IMR-90 (cell line): ENCODE measurements at regions not wholly inside any gene's neighbourhood (a gene's known extent, or its start where the extent isn't known, plus 50 kb on each side); places are given as distances from the start of the nearest gene placed in this dataset.

Experiments
- ATAC-seq: fragments of 200-7000 bp; cut with Tn5 transposase; 2 replicates; pipeline ENCODE4 v1.9.1; 2020; ENCODE audit warnings: low read depth, mild to moderate bottlenecking, moderate library complexity
- BruUV-seq: library from RNA; stranded (reverse); fragments of 400-500 nt; replicated peaks from 2 replicates; lab custom pipeline; 2021; lab: Mats Ljungman, UMichigan
- CTCF ChIA-PET: fragments of 300-600 bp; formaldehyde crosslinking; extraction: SDS; loops from one replicate; lab custom pipeline; 2021; ENCODE audit warnings: antibody characterized with exemption; lab: Yijun Ruan, JAX
- POLR2A ChIA-PET: fragments of 300-600 bp; sonication (Branson Sonifier 250); formaldehyde crosslinking; loops from one replicate; lab custom pipeline; 2022; ENCODE audit warnings: antibody characterized with exemption; ENCODE audit not compliant: unreplicated experiment; lab: Charles Lee
- DNase-seq: peaks from one replicate; pipeline ENCODE4 v3.0.0; 2013
- H2AFZ ChIP-seq: replicated peaks from 2 replicates; pipeline ENCODE3; 2013; ENCODE audit warnings: low read length, mild to moderate bottlenecking; ENCODE audit not compliant: poor library complexity
- H2AK5ac ChIP-seq: 2 replicates; pipeline ENCODE4 v1.6.1; 2013; ENCODE audit warnings: low read depth, low read length, inconsistent platforms
- H2AK9ac ChIP-seq: replicated peaks from 2 replicates; pipeline ENCODE3; 2013; ENCODE audit warnings: mild to moderate bottlenecking, low read depth, low read length, moderate library complexity; ENCODE audit not compliant: poor library complexity
- H2BK120ac ChIP-seq: 2 replicates; pipeline ENCODE4 v1.6.1; 2013; ENCODE audit warnings: low read depth, low read length, inconsistent platforms
- H2BK15ac ChIP-seq: 3 replicates; pipeline ENCODE4 v1.6.1; 2013; ENCODE audit warnings: low read depth, low read length, inconsistent platforms
- H2BK20ac ChIP-seq: 2 replicates; pipeline ENCODE4 v1.6.1; 2013; ENCODE audit warnings: low read depth, mild to moderate bottlenecking, inconsistent platforms, low read length, moderate library complexity
- H2BK5ac ChIP-seq: 2 replicates; pipeline ENCODE4 v1.6.1; 2013; ENCODE audit warnings: mild to moderate bottlenecking, low read depth, low read length, inconsistent platforms; ENCODE audit not compliant: poor library complexity, severe bottlenecking
- H3K14ac ChIP-seq: replicated peaks from 2 replicates; pipeline ENCODE4 v1.6.1; 2013; ENCODE audit warnings: low read depth, low read length, inconsistent platforms
- H3K18ac ChIP-seq: 2 replicates; pipeline ENCODE4 v1.6.1; 2013; ENCODE audit warnings: low read depth, low read length, control low read depth
- H3K23ac ChIP-seq: 2 replicates; pipeline ENCODE4 v1.6.1; 2013; ENCODE audit warnings: low read depth, low read length, inconsistent platforms
- H3K27ac ChIP-seq: 2 replicates; pipeline ENCODE4 v1.5.1; 2013; ENCODE audit warnings: mild to moderate bottlenecking, control low read depth, low read length; ENCODE audit not compliant: insufficient read depth
- H3K27me3 ChIP-seq: 2 replicates; pipeline ENCODE4 v1.6.1; 2013; ENCODE audit warnings: low read length; ENCODE audit not compliant: control insufficient read depth, insufficient read depth
- H3K36me3 ChIP-seq: 2 replicates; pipeline ENCODE4 v1.6.1; 2013; ENCODE audit warnings: low read length, mixed read lengths; ENCODE audit not compliant: control insufficient read depth, insufficient read depth
- H3K4ac ChIP-seq: 2 replicates; pipeline ENCODE4 v1.6.1; 2013; ENCODE audit warnings: low read depth, low read length, inconsistent platforms
- H3K4me1 ChIP-seq: 2 replicates; pipeline ENCODE4 v1.6.1; 2013; ENCODE audit warnings: low read length, mixed read lengths; ENCODE audit not compliant: control insufficient read depth, insufficient read depth
- H3K4me2 ChIP-seq: 2 replicates; pipeline ENCODE4 v1.6.1; 2013; ENCODE audit warnings: low read depth, mild to moderate bottlenecking, control low read depth, low read length, moderate library complexity
- H3K4me3 ChIP-seq: 2 replicates; pipeline ENCODE4 v1.5.1; 2013; ENCODE audit warnings: low read depth, mild to moderate bottlenecking, control low read depth, low read length, moderate library complexity; ENCODE audit not compliant: insufficient read depth
- H3K56ac ChIP-seq: 2 replicates; pipeline ENCODE4 v1.6.1; 2013; ENCODE audit warnings: low read length, inconsistent platforms; ENCODE audit not compliant: insufficient read depth; ENCODE audit errors: extremely low read depth
- H3K79me1 ChIP-seq, 2 experiments: 2 replicates each; pipeline ENCODE4 v1.6.1; 2013; ENCODE audit warnings: low read length in 2 of 2, inconsistent platforms in 1 of 2, low read depth in 1 of 2
- H3K9ac ChIP-seq: 2 replicates; pipeline ENCODE4 v1.6.1; 2013; ENCODE audit warnings: low read depth, low read length, control low read depth
- H3K9me1 ChIP-seq: 2 replicates; pipeline ENCODE4 v1.6.1; 2013; ENCODE audit warnings: low read length, inconsistent platforms; ENCODE audit not compliant: insufficient read depth
- H3K9me3 ChIP-seq: 2 replicates; pipeline ENCODE4 v1.6.1; 2013; ENCODE audit warnings: low read length; ENCODE audit not compliant: control insufficient read depth, insufficient read depth
- H4K20me1 ChIP-seq: 2 replicates; pipeline ENCODE4 v1.6.1; 2013; ENCODE audit warnings: low read length, inconsistent platforms; ENCODE audit not compliant: insufficient read depth
- H4K5ac ChIP-seq: 2 replicates; pipeline ENCODE4 v1.6.1; 2013; ENCODE audit warnings: mild to moderate bottlenecking, low read depth, low read length, control low read depth
- H4K8ac ChIP-seq, 2 experiments: 2 replicates each; pipeline ENCODE4 v1.6.1; 2013; ENCODE audit warnings: low read depth in 2 of 2, low read length in 2 of 2, control low read depth in 1 of 2, inconsistent platforms in 1 of 2
- H4K91ac ChIP-seq: 2 replicates; pipeline ENCODE4 v1.6.1; 2013; ENCODE audit warnings: low read depth, low read length, inconsistent platforms; ENCODE audit not compliant: insufficient read depth
- BHLHE40 ChIP-seq: fragments of 150-350 bp; IDR thresholded peaks from 2 replicates; pipeline ENCODE4 v1.6.1; 2016; ENCODE audit warnings: mild to moderate bottlenecking, low read depth, low read length
- CEBPB ChIP-seq: IDR thresholded peaks from 2 replicates; pipeline ENCODE4 v1.6.1; 2012; ENCODE audit warnings: low read depth, low read length, improper control_type of control experiment
- CHD1 ChIP-seq: IDR thresholded peaks from 2 replicates; pipeline ENCODE4 v1.6.1; 2012; ENCODE audit warnings: low read depth, low read length, improper control_type of control experiment
- FOS ChIP-seq: fragments of 150-350 bp; IDR thresholded peaks from 2 replicates; pipeline ENCODE4 v1.6.1; 2016; ENCODE audit warnings: low read depth, low read length
- MAFK ChIP-seq: IDR thresholded peaks from 2 replicates; pipeline ENCODE4 v1.6.1; 2012; ENCODE audit warnings: low read depth, low read length, improper control_type of control experiment
- MAZ ChIP-seq: IDR thresholded peaks from 2 replicates; pipeline ENCODE4 v1.6.1; 2012; ENCODE audit warnings: low read depth, mild to moderate bottlenecking, low read length, improper control_type of control experiment, moderate library complexity, borderline replicate concordance
- MXI1 ChIP-seq: IDR thresholded peaks from 2 replicates; pipeline ENCODE4 v1.6.1; 2012; ENCODE audit warnings: low read depth, mild to moderate bottlenecking, low read length, moderate library complexity, borderline replicate concordance
- NFE2L2 ChIP-seq: fragments of 150-350 bp; IDR thresholded peaks from 2 replicates; pipeline ENCODE4 v1.6.1; 2016; ENCODE audit warnings: low read depth, mild to moderate bottlenecking, low read length
- POLR2A ChIP-seq: IDR thresholded peaks from 2 replicates; pipeline ENCODE4 v1.6.1; 2012; ENCODE audit warnings: mild to moderate bottlenecking, low read depth, low read length
- RAD21 ChIP-seq: IDR thresholded peaks from 2 replicates; pipeline ENCODE4 v1.6.1; 2012; ENCODE audit warnings: low read length, improper control_type of control experiment
- RCOR1 ChIP-seq: IDR thresholded peaks from 2 replicates; pipeline ENCODE4 v1.6.1; 2012; ENCODE audit warnings: mild to moderate bottlenecking, low read length, improper control_type of control experiment; ENCODE audit not compliant: insufficient replicate concordance
- RFX5 ChIP-seq: IDR thresholded peaks from 2 replicates; pipeline ENCODE4 v1.8.0; 2012; ENCODE audit warnings: low read depth, mild to moderate bottlenecking, low read length, moderate library complexity
- SMC3 ChIP-seq: fragments of 150-350 bp; IDR thresholded peaks from 2 replicates; pipeline ENCODE4 v1.6.1; 2016; ENCODE audit warnings: low read depth, mild to moderate bottlenecking, antibody characterized with exemption, low read length, moderate library complexity
- WGBS, 2 experiments: methylation state at CpG; one replicate each; pipeline versions ENCODE4 v1.1.5 to v1.1.7; 2013; ENCODE audit warnings: missing lambda C conversion rate in 2 of 2; ENCODE audit not compliant: insufficient read length in 1 of 2; ENCODE audit errors: extremely low coverage in 2 of 2; 5-methylcytosine and 5-hydroxymethylcytosine counted together
- dilution Hi-C: fragments of 300-500 bp; cut with HindIII; formaldehyde crosslinking; loops from one replicate; pipeline ENCODE4 v1.14.3; 2018; ENCODE audit warnings: low sequenced_read_pairs; ENCODE audit not compliant: unreplicated experiment
- in situ Hi-C: fragments of 300-500 bp; cut with MboI; formaldehyde crosslinking; loops from 3 replicates; pipeline ENCODE4 v1.14.3; 2019; ENCODE audit warnings: low sequenced_read_pairs, inconsistent platforms, mixed read lengths
- intact Hi-C: fragments of 100-400 bp; cut with micrococcal nuclease; formaldehyde crosslinking; loops from 2 replicates; pipeline ENCODE4 v1.10.0; 2022
- TF ChIP-seq, protein P1 (sequence below): fragments of 150-350 bp; IDR thresholded peaks from 2 replicates; pipeline ENCODE4 v1.6.1; 2016; ENCODE audit warnings: low read depth, mild to moderate bottlenecking, low read length, moderate library complexity, borderline replicate concordance
- TF ChIP-seq, protein P2 (sequence below): conservative IDR thresholded peaks from 2 replicates; pipeline ENCODE4 v1.5.1; 2012; ENCODE audit warnings: mild to moderate bottlenecking, low read depth, low read length, improper control_type of control experiment
- TF ChIP-seq, protein P3 (sequence below): fragments of 150-350 bp; IDR thresholded peaks from 2 replicates; pipeline ENCODE4 v1.6.1; 2017; ENCODE audit warnings: mild to moderate bottlenecking, antibody characterized with exemption, low read length, low read depth

DNA sequence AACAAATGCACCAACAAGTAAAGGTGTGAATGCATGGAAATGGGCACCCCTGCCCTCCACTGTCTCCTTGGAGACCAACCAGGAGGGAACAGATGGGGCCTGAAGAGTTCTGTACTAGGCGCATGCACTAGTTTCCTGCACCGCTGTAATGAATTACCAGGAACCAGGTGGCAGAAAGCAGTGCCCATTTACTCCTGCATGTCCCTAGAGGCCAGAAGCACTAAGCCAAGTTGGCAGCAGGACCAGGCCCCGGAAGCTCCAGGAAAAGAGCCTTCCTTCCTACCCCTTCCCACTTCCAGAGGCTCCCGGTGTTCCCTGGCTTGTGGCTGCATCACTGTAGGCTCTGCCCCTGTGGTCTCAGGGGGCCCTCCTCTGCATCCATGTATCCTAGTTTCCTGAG, 237.5 kb upstream of the PPP2R2D start:
- H2BK120ac ChIP-seq = no peak overlapping the region
- no peak for ATAC-seq
- CTCF ChIA-PET = no interaction called here

More for the DNA sequence above, 237.5 kb upstream of the PPP2R2D start:
- no peak for DNase-seq
- no TSS peak for BruUV-seq
- intact Hi-C loops = no loop called here
- Histone ChIP-seq H3K4ac (no peak overlapping the region), H3K9ac (no peak overlapping the region), H3K56ac (no peak overlapping the region), H4K5ac (no peak overlapping the region), H4K91ac (no peak overlapping the region), H2BK20ac (no peak overlapping the region), H3K27ac (no peak overlapping the region), H2AK5ac (no peak overlapping the region), H2AK9ac (no peak overlapping the region), H3K36me3 (no peaks in the 10 kb centered on the region), H3K9me3 (peaks cover 28% of the 10 kb centered on the region), H2AFZ (no peak overlapping the region), H3K14ac (no peak overlapping the region), H3K4me2 (no peak overlapping the region), H3K9me1 (no peaks in the 10 kb centered on the region), H2BK15ac (no peak overlapping the region), H3K23ac (no peak overlapping the region), H3K4me3 (no peak overlapping the region), H3K4me1 (no peaks in the 10 kb centered on the region), H2BK5ac (no peak overlapping the region), H4K8ac (no peak overlapping the region), H4K20me1 (no peaks in the 10 kb centered on the region), H3K27me3 (no peaks in the 10 kb centered on the region), H3K79me1 (no peaks in the 10 kb centered on the region), H3K18ac (no peak overlapping the region)
- dilution Hi-C loops = no loop called here
- POLR2A ChIA-PET = no interaction called here
- 57% methylated on average over 3 of the region's 4 CpGs; no CpG with 5 or more reads in 1 of the 2 experiments for WGBS, 2 experiments
- in situ Hi-C loops = no loop called here
- TF ChIP-seq RCOR1 = no peak
- TF ChIP-seq SMC3 = no peak
- no peak for TF ChIP-seq BHLHE40
- TF ChIP-seq RAD21 = no peak
- TF ChIP-seq, protein P1, sequence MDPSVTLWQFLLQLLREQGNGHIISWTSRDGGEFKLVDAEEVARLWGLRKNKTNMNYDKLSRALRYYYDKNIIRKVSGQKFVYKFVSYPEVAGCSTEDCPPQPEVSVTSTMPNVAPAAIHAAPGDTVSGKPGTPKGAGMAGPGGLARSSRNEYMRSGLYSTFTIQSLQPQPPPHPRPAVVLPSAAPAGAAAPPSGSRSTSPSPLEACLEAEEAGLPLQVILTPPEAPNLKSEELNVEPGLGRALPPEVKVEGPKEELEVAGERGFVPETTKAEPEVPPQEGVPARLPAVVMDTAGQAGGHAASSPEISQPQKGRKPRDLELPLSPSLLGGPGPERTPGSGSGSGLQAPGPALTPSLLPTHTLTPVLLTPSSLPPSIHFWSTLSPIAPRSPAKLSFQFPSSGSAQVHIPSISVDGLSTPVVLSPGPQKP = no peak
- no peak for TF ChIP-seq FOS
- TF ChIP-seq, protein P2, sequence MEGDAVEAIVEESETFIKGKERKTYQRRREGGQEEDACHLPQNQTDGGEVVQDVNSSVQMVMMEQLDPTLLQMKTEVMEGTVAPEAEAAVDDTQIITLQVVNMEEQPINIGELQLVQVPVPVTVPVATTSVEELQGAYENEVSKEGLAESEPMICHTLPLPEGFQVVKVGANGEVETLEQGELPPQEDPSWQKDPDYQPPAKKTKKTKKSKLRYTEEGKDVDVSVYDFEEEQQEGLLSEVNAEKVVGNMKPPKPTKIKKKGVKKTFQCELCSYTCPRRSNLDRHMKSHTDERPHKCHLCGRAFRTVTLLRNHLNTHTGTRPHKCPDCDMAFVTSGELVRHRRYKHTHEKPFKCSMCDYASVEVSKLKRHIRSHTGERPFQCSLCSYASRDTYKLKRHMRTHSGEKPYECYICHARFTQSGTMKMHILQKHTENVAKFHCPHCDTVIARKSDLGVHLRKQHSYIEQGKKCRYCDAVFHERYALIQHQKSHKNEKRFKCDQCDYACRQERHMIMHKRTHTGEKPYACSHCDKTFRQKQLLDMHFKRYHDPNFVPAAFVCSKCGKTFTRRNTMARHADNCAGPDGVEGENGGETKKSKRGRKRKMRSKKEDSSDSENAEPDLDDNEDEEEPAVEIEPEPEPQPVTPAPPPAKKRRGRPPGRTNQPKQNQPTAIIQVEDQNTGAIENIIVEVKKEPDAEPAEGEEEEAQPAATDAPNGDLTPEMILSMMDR = no peak
- no peak for TF ChIP-seq CEBPB
- TF ChIP-seq, protein P3, sequence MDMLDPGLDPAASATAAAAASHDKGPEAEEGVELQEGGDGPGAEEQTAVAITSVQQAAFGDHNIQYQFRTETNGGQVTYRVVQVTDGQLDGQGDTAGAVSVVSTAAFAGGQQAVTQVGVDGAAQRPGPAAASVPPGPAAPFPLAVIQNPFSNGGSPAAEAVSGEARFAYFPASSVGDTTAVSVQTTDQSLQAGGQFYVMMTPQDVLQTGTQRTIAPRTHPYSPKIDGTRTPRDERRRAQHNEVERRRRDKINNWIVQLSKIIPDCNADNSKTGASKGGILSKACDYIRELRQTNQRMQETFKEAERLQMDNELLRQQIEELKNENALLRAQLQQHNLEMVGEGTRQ = no peak
- no peak for TF ChIP-seq RFX5
- TF ChIP-seq CHD1 = no peak
- no peak for TF ChIP-seq POLR2A
- TF ChIP-seq MAFK = no peak
- TF ChIP-seq MXI1 = no peak
- TF ChIP-seq MAZ = no peak
- TF ChIP-seq NFE2L2 = no peak
